Fibroblast of mammary gland (primary cell): ENCODE measurements at regions not wholly inside any gene's neighbourhood (a gene's known extent, or its start where the extent isn't known, plus 50 kb on each side); places are given as distances from the start of the nearest gene placed in this dataset.

Experiments
- DNase-seq: peaks from one replicate; pipeline ENCODE4 v3.0.0-alpha.2; 2010; ENCODE audit warnings: low read depth
- H3K4me3 ChIP-seq: 2 replicates; pipeline ENCODE4 v1.5.1; 2011; ENCODE audit warnings: low read depth, mild to moderate bottlenecking, low read length, moderate library complexity; ENCODE audit not compliant: control insufficient read depth
- TF ChIP-seq, protein P1 (sequence below): conservative IDR thresholded peaks from 2 replicates; pipeline ENCODE4 v1.5.1; 2011; ENCODE audit warnings: low read depth, low read length, inconsistent platforms; ENCODE audit not compliant: control insufficient read depth, insufficient read depth

- DNase-seq: no peak
- TF ChIP-seq, protein P1, sequence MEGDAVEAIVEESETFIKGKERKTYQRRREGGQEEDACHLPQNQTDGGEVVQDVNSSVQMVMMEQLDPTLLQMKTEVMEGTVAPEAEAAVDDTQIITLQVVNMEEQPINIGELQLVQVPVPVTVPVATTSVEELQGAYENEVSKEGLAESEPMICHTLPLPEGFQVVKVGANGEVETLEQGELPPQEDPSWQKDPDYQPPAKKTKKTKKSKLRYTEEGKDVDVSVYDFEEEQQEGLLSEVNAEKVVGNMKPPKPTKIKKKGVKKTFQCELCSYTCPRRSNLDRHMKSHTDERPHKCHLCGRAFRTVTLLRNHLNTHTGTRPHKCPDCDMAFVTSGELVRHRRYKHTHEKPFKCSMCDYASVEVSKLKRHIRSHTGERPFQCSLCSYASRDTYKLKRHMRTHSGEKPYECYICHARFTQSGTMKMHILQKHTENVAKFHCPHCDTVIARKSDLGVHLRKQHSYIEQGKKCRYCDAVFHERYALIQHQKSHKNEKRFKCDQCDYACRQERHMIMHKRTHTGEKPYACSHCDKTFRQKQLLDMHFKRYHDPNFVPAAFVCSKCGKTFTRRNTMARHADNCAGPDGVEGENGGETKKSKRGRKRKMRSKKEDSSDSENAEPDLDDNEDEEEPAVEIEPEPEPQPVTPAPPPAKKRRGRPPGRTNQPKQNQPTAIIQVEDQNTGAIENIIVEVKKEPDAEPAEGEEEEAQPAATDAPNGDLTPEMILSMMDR: no peak
Observed at GRCh38 chr1:30322859-30323257, 400.5 kb downstream of the MATN1 start.

DNA sequence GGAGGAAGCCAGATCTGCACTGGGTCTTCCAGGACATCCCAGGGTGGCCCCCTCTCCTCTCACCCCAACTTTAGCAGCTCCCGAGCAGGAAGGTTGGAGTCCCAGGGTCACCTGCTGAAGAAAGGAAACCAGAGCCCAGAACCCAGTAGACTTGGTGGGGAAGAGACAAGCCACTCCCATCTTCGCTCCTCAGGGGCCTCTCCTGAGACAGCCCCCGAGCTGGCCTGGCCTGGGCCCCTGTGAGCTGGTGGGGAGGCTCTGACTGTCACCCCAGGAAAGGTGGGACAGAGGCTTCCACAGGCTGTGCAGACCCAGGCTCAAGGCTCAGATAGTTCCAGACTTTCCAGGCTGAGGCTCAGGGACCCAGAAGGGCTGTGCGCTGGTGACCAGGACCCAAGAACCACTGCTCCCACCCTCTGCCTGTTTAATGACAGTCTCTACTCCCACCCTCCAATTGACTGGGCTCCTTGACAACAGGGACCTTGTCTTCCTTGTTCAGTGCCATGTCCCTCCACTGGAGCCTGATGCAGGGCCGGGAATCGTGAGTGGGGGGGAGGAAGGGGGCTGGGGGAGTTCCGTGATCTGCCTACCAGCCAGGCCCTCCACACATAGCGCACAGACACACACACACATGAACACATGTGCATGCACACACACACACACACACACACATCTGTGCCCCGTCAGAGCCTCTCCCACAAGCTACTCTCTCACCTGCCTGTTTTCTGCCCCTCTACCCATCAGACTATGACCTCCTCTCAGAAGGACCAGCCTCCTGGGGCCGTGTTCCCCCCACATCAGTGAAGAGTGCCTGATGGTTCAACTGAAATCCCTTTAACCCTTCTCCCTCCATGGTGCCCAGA is 401.2 kb downstream of the MATN1 start:
- TF ChIP-seq, protein P1: no peak
- DNase-seq: no peak
- H3K4me3 ChIP-seq: no peak overlapping the region

More at GRCh38 chr1:30322859-30323257, 400.5 kb downstream of the MATN1 start:
- no peak overlapping the region for H3K4me3 ChIP-seq

DNA sequence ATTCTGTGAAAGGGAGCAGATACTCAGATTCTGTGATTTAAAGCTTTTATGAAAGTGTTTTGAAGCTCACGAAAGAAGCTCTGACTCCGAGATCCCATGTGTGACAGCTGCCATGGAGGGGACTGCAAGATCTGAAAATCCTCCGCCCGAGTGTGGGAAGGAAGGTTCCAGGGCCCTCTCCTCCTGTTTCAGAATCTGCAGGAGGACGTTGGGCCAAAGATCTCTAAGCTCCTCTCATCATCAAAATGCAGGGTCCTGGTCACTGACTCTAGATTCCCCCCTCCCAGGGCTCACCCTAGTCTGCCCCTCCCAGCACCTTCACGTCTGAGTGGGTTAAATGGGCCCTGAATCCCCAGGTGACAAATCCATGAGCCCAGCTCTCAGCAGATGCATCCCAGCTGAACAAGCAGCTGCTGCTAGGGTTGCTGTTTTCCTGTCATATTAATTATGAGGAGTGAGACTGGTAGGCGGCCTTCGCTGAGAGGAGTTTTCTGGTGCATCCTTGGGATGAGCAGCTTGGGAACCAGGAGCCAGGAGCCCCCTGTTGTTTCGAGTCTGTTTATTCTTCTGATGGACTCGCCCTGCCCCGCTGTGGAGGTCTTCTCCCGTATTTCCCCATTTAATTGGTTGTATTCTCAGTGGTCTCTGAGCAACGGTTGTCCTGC is 402.0 kb downstream of the MATN1 start:
- TF ChIP-seq, protein P1: no peak
- DNase-seq: no peak

DNA sequence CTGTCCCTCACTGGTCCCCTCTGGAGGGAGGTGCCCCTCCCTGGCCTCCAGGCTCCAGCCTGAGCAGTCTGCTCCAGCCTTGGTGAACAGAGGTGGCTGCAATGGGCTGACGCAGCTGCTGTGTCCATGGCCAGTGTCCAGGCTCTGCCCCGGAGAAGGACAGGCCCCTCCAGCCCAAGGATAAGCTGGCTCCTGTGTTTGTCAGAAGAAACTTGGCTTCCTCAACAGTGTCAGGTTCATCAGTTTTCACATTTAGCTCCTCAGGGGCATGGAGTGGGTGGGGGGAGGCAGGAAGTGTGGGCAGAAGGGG is 402.8 kb downstream of the MATN1 start:
- TF ChIP-seq, protein P1: no peak
- H3K4me3 ChIP-seq: no peak overlapping the region
- DNase-seq: no peak

More for the DNA sequence above, 402.0 kb downstream of the MATN1 start:
- no peak overlapping the region for H3K4me3 ChIP-seq

- DNase-seq: no peak
- H3K4me3 ChIP-seq: no peak overlapping the region
- TF ChIP-seq, protein P1: no peak
Observed at GRCh38 chr1:30319765-30320580, 403.4 kb downstream of the MATN1 start.

GRCh38 chr1:30318864-30319718 is 404.3 kb downstream of the MATN1 start:
- TF ChIP-seq, protein P1: no peak
- H3K4me3 ChIP-seq: no peak overlapping the region
- DNase-seq: no peak
